H1 (cell line): ENCODE measurements at regions not wholly inside any gene's neighbourhood (a gene's known extent, or its start where the extent isn't known, plus 50 kb on each side); places are given as distances from the start of the nearest gene placed in this dataset.

Experiments
- CTCF ChIA-PET: fragments of 300-600 bp; sonication (Branson Sonifier 250); formaldehyde crosslinking; loops from one replicate; lab custom pipeline; 2021; ENCODE audit not compliant: partially characterized antibody; lab: Charles Lee
- POLR2A ChIA-PET: fragments of 300-600 bp; sonication (Branson Sonifier 250); formaldehyde crosslinking; loops from one replicate; lab custom pipeline; 2021; ENCODE audit warnings: inconsistent platforms; ENCODE audit not compliant: partially characterized antibody; lab: Charles Lee
- DNase-seq, 2 experiments: peaks; one replicate each; pipeline versions ENCODE4 v3.0.0 to v3.0.0-alpha.2; 2010 to 2022; ENCODE audit warnings: low spot score in 2 of 2, low read depth in 1 of 2, mixed read lengths in 1 of 2
- FAIRE-seq: peaks from 2 replicates; lab custom pipeline; 2011; peaks lifted over from hg19 to GRCh38; lab: Jason Lieb, UNC
- H2AFZ ChIP-seq: 2 replicates; pipeline ENCODE4 v1.8.1; 2012; ENCODE audit warnings: low read length, inconsistent platforms
- H2AK5ac ChIP-seq: 2 replicates; pipeline ENCODE4 v1.6.1; 2013; ENCODE audit warnings: low read depth, low read length
- H2BK120ac ChIP-seq: replicated peaks from 2 replicates; pipeline ENCODE3; 2013; ENCODE audit warnings: low read depth, low read length, inconsistent platforms
- H2BK12ac ChIP-seq: 2 replicates; pipeline ENCODE4 v1.6.1; 2013; ENCODE audit warnings: low read depth, low read length
- H2BK15ac ChIP-seq: 2 replicates; pipeline ENCODE4 v1.6.1; 2013; ENCODE audit warnings: low read length
- H2BK20ac ChIP-seq: 2 replicates; pipeline ENCODE4 v1.6.1; 2013; ENCODE audit warnings: low read length
- H2BK5ac ChIP-seq: 2 replicates; pipeline ENCODE4 v1.6.1; 2013; ENCODE audit warnings: low read depth, low read length
- H3K14ac ChIP-seq: 2 replicates; pipeline ENCODE4 v1.6.1; 2013; ENCODE audit warnings: inconsistent platforms; ENCODE audit not compliant: insufficient read length
- H3K18ac ChIP-seq: 2 replicates; pipeline ENCODE4 v1.6.1; 2013; ENCODE audit warnings: low read length; ENCODE audit errors: extremely low read depth
- H3K23ac ChIP-seq: 2 replicates; pipeline ENCODE4 v1.6.1; 2013; ENCODE audit warnings: inconsistent platforms; ENCODE audit not compliant: insufficient read length
- H3K23me2 ChIP-seq: 2 replicates; pipeline ENCODE4 v1.6.1; 2013; ENCODE audit warnings: low read depth, low read length
- H3K27ac ChIP-seq: 2 replicates; pipeline ENCODE4 v1.6.1; 2011; ENCODE audit warnings: low read depth, low read length, inconsistent platforms
- H3K27me3 ChIP-seq, 4 experiments: replicated peaks in 1 of 4; 1 replicate in 1 of 4; 2 replicates in 3 of 4; pipeline versions ENCODE4 v1.6.1 to v1.8.1; 2011 to 2013; ENCODE audit warnings: low read length in 3 of 4, mild to moderate bottlenecking in 3 of 4, inconsistent platforms in 2 of 4, mixed read lengths in 2 of 4, moderate library complexity in 1 of 4; ENCODE audit not compliant: control insufficient read depth in 3 of 4, insufficient read depth in 3 of 4; ENCODE audit errors: extremely low read depth in 1 of 4
- H3K36me3 ChIP-seq, 4 experiments: 2 replicates each; pipeline versions ENCODE4 v1.6.1 to v1.8.1; 2011 to 2013; ENCODE audit warnings: mild to moderate bottlenecking in 4 of 4, low read length in 3 of 4, moderate library complexity in 2 of 4, control low read depth in 1 of 4, inconsistent platforms in 1 of 4; ENCODE audit not compliant: insufficient read depth in 4 of 4, control insufficient read depth in 2 of 4
- H3K4ac ChIP-seq: replicated peaks from 2 replicates; pipeline ENCODE3; 2013; ENCODE audit warnings: low read length, low read depth, mixed read lengths, inconsistent platforms; ENCODE audit not compliant: insufficient read length
- H3K4me1 ChIP-seq, 4 experiments: replicated peaks in 1 of 4; 1 replicate in 1 of 4; 2 replicates in 3 of 4; pipeline versions ENCODE4 v1.6.1 to v1.8.1; 2011 to 2013; ENCODE audit warnings: low read length in 3 of 4, inconsistent platforms in 2 of 4, mixed read lengths in 1 of 4; ENCODE audit not compliant: insufficient read depth in 4 of 4, control insufficient read depth in 3 of 4
- H3K4me2 ChIP-seq, 2 experiments: 2 replicates each; pipeline versions ENCODE4 v1.6.1 to v1.8.1; 2011 to 2013; ENCODE audit warnings: low read depth in 2 of 2, low read length in 2 of 2, control low read depth in 1 of 2, inconsistent platforms in 1 of 2, mild to moderate bottlenecking in 1 of 2; ENCODE audit not compliant: insufficient read depth in 1 of 2
- H3K4me3 ChIP-seq, 4 experiments: fragments of 200-600, 300-600 bp in 1 of 4; sonication (generic), shearing (Covaris generic), sonication (Bioruptor Twin) in 1 of 4; 2 replicates each; pipeline versions ENCODE4 v1.5.1 to v1.8.1; 2011 to 2016; ENCODE audit warnings: low read length in 4 of 4, low read depth in 3 of 4, control low read depth in 2 of 4, inconsistent platforms in 2 of 4, mild to moderate bottlenecking in 2 of 4, mixed read lengths in 1 of 4, moderate library complexity in 1 of 4; ENCODE audit not compliant: insufficient read depth in 2 of 4; ENCODE audit errors: extremely low read depth in 1 of 4
- H3K56ac ChIP-seq: replicated peaks from 2 replicates; pipeline ENCODE3; 2013; ENCODE audit warnings: low read depth, mild to moderate bottlenecking, mixed read lengths, low read length, inconsistent platforms; ENCODE audit not compliant: insufficient read length
- H3K79me1 ChIP-seq: 2 replicates; pipeline ENCODE4 v1.6.1; 2013; ENCODE audit warnings: low read depth, low read length, control low read depth
- H3K79me2 ChIP-seq, 2 experiments: 2 replicates each; pipeline versions ENCODE4 v1.6.1 to v1.8.1; 2012 to 2013; ENCODE audit warnings: low read length in 2 of 2, mild to moderate bottlenecking in 2 of 2, inconsistent platforms in 1 of 2; ENCODE audit not compliant: insufficient read depth in 2 of 2, control insufficient read depth in 1 of 2
- H3K9ac ChIP-seq, 4 experiments: replicated peaks in 1 of 4; 1 replicate in 1 of 4; 2 replicates in 3 of 4; pipeline versions ENCODE4 v1.6.1 to v1.8.1; 2011 to 2013; ENCODE audit warnings: low read depth in 3 of 4, low read length in 3 of 4, control low read depth in 2 of 4, mild to moderate bottlenecking in 2 of 4, moderate library complexity in 2 of 4, inconsistent platforms in 1 of 4; ENCODE audit errors: extremely low read depth in 1 of 4
- H3K9me3 ChIP-seq, 2 experiments: 2 replicates each; pipeline versions ENCODE4 v1.6.1 to v1.8.1; 2012 to 2013; ENCODE audit warnings: mild to moderate bottlenecking in 2 of 2, moderate library complexity in 2 of 2, control low read depth in 1 of 2, inconsistent platforms in 1 of 2, low read depth in 1 of 2, low read length in 1 of 2, mixed read lengths in 1 of 2; ENCODE audit not compliant: insufficient read depth in 2 of 2
- H4K20me1 ChIP-seq, 2 experiments: replicated peaks in 1 of 2; 2 replicates each; pipeline versions ENCODE3 to v1.8.1; 2011 to 2013; ENCODE audit warnings: inconsistent platforms in 2 of 2, low read length in 2 of 2, mild to moderate bottlenecking in 1 of 2; ENCODE audit not compliant: insufficient read depth in 2 of 2, control insufficient read depth in 1 of 2
- H4K5ac ChIP-seq: 2 replicates; pipeline ENCODE4 v1.6.1; 2013; ENCODE audit warnings: low read length, low read depth, mixed read lengths, inconsistent platforms; ENCODE audit not compliant: insufficient read length
- H4K8ac ChIP-seq: 2 replicates; pipeline ENCODE4 v1.8.0; 2013; ENCODE audit warnings: mild to moderate bottlenecking, moderate library complexity, low read length, inconsistent platforms; ENCODE audit not compliant: insufficient read depth; ENCODE audit errors: extremely low read depth
- H4K91ac ChIP-seq: replicated peaks from 2 replicates; pipeline ENCODE3; 2013; ENCODE audit warnings: low read length, mixed read lengths, inconsistent platforms; ENCODE audit not compliant: insufficient read length
- BACH1 ChIP-seq: IDR thresholded peaks from 2 replicates; pipeline ENCODE4 v1.6.1; 2012; ENCODE audit warnings: low read length, improper control_type of control experiment
- KDM1A ChIP-seq: fragments of 200-600, 300-600 bp; sonication (generic); IDR thresholded peaks from 2 replicates; pipeline ENCODE4 v1.7.1; 2016; ENCODE audit warnings: mild to moderate bottlenecking, low read length, borderline replicate concordance
- POLR2AphosphoS5 ChIP-seq: IDR thresholded peaks from 2 replicates; pipeline ENCODE4 v1.6.1; 2011; ENCODE audit warnings: low read depth, low read length
- RXRA ChIP-seq: IDR thresholded peaks from 2 replicates; pipeline ENCODE4 v1.6.1; 2011; ENCODE audit warnings: low read depth, mild to moderate bottlenecking, low read length, moderate library complexity; ENCODE audit not compliant: insufficient read depth
- WGBS, 2 experiments: shearing (Covaris generic) in 1 of 2; methylation state at CpG; one replicate each; pipeline versions ENCODE4 v1.1.6 to v1.1.7; 2013 to 2015; ENCODE audit warnings: low lambda C conversion rate in 2 of 2, mixed read lengths in 2 of 2, inconsistent platforms in 1 of 2, low coverage in 1 of 2, missing lambda C conversion rate in 1 of 2; ENCODE audit not compliant: insufficient replicate concordance in 2 of 2, insufficient coverage in 1 of 2, insufficient read length in 1 of 2; ENCODE audit errors: extremely low coverage in 1 of 2, missing lambda C conversion rate in 1 of 2; 5-methylcytosine and 5-hydroxymethylcytosine counted together
- TF ChIP-seq, protein P1 (sequence below): IDR thresholded peaks from 2 replicates; pipeline ENCODE4 v1.6.1; 2012; ENCODE audit warnings: inconsistent platforms
- TF ChIP-seq, protein P2 (sequence below): IDR thresholded peaks from 2 replicates; pipeline ENCODE4 v1.6.1; 2011; ENCODE audit warnings: low read depth, mild to moderate bottlenecking, low read length; ENCODE audit not compliant: insufficient read depth

DNA sequence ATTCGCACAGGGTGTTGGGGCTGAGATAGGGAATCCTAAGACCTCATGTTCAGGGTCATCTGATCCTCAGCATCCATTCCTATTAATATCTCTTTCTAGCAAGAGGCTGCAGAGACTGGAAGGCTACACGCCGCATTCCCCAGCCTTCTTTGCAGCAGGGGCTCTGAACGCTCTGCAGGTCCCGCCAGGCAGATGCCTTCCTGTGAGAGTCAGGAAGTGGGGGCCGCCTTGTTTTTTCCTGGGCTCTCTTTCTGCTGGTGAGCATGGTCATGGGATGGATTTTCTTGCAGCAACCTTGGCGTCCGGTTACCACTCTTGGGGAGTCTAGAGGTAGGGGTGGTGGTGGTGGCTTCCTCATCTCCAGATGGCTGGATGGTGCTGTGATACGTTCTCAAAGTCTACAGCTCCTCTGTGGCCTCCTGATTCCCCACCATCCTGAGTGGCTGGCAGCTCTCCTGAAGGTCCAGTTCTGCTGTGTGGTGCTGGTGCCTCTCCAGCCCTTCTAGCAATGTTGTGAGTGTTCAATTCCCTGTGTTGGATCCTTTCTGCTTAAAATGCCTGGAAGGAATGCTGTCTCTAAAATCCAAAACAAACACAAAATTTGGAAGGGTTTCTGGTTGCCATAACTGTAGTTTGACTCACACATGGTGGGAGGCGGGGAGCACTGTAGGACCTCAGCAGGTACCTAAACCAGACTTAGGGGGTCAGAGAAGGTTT is 111.9 kb downstream of the CEBPB start:
- Histone ChIP-seq H4K20me1 (no peaks in the 10 kb centered on the region), H3K4me2 (no peak overlapping the region), H3K4me1 (peaks cover 0 to 4% (median 2%) of the 10 kb centered on the region in 4 experiments; a peak in 4 of 7 replicates)
- TF ChIP-seq POLR2AphosphoS5 (no peak), KDM1A (no peak), RXRA (no peak), BACH1 (no peak)
- TF ChIP-seq, protein P1, sequence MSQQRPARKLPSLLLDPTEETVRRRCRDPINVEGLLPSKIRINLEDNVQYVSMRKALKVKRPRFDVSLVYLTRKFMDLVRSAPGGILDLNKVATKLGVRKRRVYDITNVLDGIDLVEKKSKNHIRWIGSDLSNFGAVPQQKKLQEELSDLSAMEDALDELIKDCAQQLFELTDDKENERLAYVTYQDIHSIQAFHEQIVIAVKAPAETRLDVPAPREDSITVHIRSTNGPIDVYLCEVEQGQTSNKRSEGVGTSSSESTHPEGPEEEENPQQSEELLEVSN: no peak
- TF ChIP-seq, protein P2, sequence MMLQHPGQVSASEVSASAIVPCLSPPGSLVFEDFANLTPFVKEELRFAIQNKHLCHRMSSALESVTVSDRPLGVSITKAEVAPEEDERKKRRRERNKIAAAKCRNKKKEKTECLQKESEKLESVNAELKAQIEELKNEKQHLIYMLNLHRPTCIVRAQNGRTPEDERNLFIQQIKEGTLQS: no peak
- TF ChIP-seq, all 59 proteins: peak for 0
- 0 out of 2 replicates have a peak overlapping the region, but pooled peaks have one; percentile 8 for H2BK15ac ChIP-seq
- no peaks in the 10 kb centered on the region for H3K79me1 ChIP-seq
- FAIRE-seq: no peak
- no peak overlapping the region for H2AFZ ChIP-seq
- H2AK5ac ChIP-seq: no peak overlapping the region
- H3K27me3 ChIP-seq: no peaks in the 10 kb centered on the region
- no peak overlapping the region for H2BK5ac ChIP-seq
- H3K4me3 ChIP-seq: no peak overlapping the region
- no peak overlapping the region for H3K4ac ChIP-seq
- no peak overlapping the region for H2BK12ac ChIP-seq
- no peak overlapping the region for H3K9ac ChIP-seq
- ChIA-PET POLR2A (no interaction called here), CTCF (interaction anchor here (1.0 to 1.6 kb wide), 2 partner anchors 8 to 14 kb away, joined by 3 read pairs; no protein-coding TSS in a partner anchor)
- H3K79me2 ChIP-seq: no peaks in the 10 kb centered on the region
- H3K18ac ChIP-seq: no peak overlapping the region
- no peaks in the 10 kb centered on the region for H3K9me3 ChIP-seq
- H3K14ac ChIP-seq: no peak overlapping the region
- H3K23me2 ChIP-seq: peaks cover 7% of the 10 kb centered on the region; the same call in 1 of the 2 replicates
- no peak overlapping the region for H3K23ac ChIP-seq
- no peak overlapping the region for H2BK120ac ChIP-seq
- H4K8ac ChIP-seq: no peak overlapping the region; the same call in 1 of the 2 replicates
- no peak for DNase-seq
- no peak overlapping the region for H3K56ac ChIP-seq
- no peak overlapping the region for H4K5ac ChIP-seq
- 85% methylated on average over 10 of the region's 10 CpGs; no CpG with 5 or more reads in 1 of the 2 experiments for WGBS, 2 experiments
- no peak overlapping the region for H4K91ac ChIP-seq
- H2BK20ac ChIP-seq: no peak overlapping the region
- H3K36me3 ChIP-seq: no peaks in the 10 kb centered on the region
- no peak overlapping the region for H3K27ac ChIP-seq
